ENCODE measurements at regions not wholly inside any gene's neighbourhood (a gene's known extent, or its start where the extent isn't known, plus 50 kb on each side); places are given as distances from the start of the nearest gene placed in this dataset.

DNA sequence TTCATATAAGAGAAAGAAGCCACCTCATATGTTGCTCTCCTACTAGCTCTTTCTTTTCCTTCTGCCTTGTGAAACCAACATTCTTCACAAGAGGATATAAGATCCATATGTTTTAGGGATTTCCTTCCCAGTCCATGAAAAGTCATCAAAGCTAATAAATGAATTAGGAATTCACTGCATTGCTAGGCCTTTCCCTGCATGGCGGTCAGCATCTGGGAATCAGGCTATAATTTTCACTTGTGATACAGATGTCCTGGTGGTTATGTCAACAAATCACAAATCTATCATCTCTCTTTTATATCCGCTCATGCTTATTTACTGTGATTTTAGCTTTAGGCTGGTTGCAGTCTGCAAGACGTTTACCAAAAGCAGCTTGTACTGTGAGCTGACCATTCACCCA lies 510.0 kb downstream of the NLGN4X start:
- no peak for TF ChIP-seq CTCF (conservative IDR thresholded peaks at IDR 0.05; ENCODE audit: low read depth)
- no peak overlapping the region for H3K27ac ChIP-seq
- DNase-seq (ENCODE audit: low spot score) = no peak
- ChIA-PET CTCF (no interaction called here), POLR2A (ENCODE audit: low non-redundant PET) (no interaction called here)

- no peak overlapping the region for H3K27ac ChIP-seq
- POLR2A ChIA-PET (ENCODE audit: low non-redundant PET) = no interaction called here
- no peak for TF ChIP-seq CTCF (conservative IDR thresholded peaks at IDR 0.05; ENCODE audit: low read depth)
- DNase-seq (ENCODE audit: low spot score) = no peak
- CTCF ChIA-PET = no interaction called here
Measured at GRCh38 chrX:5716666-5717065, 512.0 kb downstream of the NLGN4X start.

DNA sequence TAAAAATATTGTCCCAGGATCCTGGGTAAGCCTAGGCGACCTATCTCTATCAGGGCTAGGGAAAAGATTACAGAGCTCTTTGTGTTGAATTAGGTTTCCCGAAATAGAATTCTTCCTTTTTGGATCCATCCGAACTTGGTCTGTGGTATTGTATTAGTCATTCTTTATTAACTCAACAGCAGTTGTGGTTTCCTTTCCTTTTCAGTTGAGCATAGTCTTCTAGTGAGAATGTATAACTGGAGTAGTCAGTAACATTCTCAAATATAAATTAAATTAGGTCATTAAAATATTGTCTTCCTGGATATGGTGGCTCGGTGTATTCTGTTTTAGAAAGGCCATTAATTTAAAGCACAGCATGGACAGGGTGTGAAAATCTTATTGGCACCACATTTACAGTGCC lies 520.4 kb downstream of the NLGN4X start:
- ChIA-PET POLR2A (ENCODE audit: low non-redundant PET) (no interaction called here), CTCF (no interaction called here)
- H3K27ac ChIP-seq = no peak overlapping the region
- DNase-seq (ENCODE audit: low spot score) = no peak
- no peak for TF ChIP-seq CTCF (conservative IDR thresholded peaks at IDR 0.05; ENCODE audit: low read depth)

DNA sequence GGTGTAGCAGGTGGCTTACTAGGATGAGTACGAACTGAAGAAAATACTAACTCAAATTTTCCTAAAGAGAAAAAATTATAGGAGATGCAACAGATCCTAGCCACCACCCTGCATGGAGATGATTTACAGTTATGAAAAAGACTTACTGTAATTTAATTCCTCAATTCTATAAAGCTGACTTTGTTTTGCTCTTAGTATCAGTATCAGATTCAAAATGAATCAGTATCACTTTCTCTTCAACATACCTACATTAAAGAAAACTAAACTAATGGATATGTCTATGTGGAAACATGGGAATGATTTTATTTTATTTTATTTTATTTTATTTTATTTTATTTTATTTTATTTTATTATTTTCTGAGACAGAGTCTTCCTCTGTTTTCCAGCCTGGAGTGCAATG lies 525.8 kb downstream of the NLGN4X start:
- CTCF ChIA-PET = no interaction called here
- POLR2A ChIA-PET (ENCODE audit: low non-redundant PET) = no interaction called here
- no peak for DNase-seq (ENCODE audit: low spot score)
- H3K27ac ChIP-seq = no peak overlapping the region
- TF ChIP-seq CTCF (conservative IDR thresholded peaks at IDR 0.05; ENCODE audit: low read depth) = no peak

- no peak overlapping the region for H3K27ac ChIP-seq
- ChIA-PET CTCF (no interaction called here), POLR2A (ENCODE audit: low non-redundant PET) (no interaction called here)
- no peak for TF ChIP-seq CTCF (conservative IDR thresholded peaks at IDR 0.05; ENCODE audit: low read depth)
- no peak for DNase-seq (ENCODE audit: low spot score)
Measured at GRCh38 chrX:5695971-5696370, 532.7 kb downstream of the NLGN4X start.

DNA sequence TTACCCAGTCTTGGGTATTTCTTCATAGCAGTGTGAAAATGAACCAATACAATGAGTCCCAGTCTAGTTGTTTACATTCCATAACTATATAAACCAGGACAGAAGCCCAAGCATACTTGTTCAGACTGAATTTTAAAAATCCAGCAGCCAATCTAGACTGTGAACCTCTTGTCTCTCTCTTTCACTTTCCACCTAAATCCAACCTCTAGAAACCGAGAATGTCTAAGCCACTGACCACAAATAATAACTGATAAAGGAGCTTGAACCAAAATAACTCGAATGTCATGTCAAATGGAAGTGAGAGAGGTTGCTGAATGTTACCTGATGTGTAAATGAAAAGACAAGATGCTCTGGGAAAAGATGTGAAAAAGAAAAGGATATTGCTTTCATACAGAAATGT lies 544.7 kb downstream of the NLGN4X start:
- ChIA-PET CTCF (no interaction called here), POLR2A (ENCODE audit: low non-redundant PET) (no interaction called here)
- TF ChIP-seq CTCF (conservative IDR thresholded peaks at IDR 0.05; ENCODE audit: low read depth) = no peak
- no peak overlapping the region for H3K27ac ChIP-seq
- no peak for DNase-seq (ENCODE audit: low spot score)

- POLR2A ChIA-PET (ENCODE audit: low non-redundant PET) = no interaction called here
- CTCF ChIA-PET = no interaction called here
- TF ChIP-seq CTCF (conservative IDR thresholded peaks at IDR 0.05; ENCODE audit: low read depth) = no peak
- DNase-seq (ENCODE audit: low spot score) = no peak
- no peak overlapping the region for H3K27ac ChIP-seq
Measured at GRCh38 chrX:5681159-5681558, 547.5 kb downstream of the NLGN4X start.
